ENCODE measurements at regions not wholly inside any gene's neighbourhood (a gene's known extent, or its start where the extent isn't known, plus 50 kb on each side); places are given as distances from the start of the nearest gene placed in this dataset.

DNA sequence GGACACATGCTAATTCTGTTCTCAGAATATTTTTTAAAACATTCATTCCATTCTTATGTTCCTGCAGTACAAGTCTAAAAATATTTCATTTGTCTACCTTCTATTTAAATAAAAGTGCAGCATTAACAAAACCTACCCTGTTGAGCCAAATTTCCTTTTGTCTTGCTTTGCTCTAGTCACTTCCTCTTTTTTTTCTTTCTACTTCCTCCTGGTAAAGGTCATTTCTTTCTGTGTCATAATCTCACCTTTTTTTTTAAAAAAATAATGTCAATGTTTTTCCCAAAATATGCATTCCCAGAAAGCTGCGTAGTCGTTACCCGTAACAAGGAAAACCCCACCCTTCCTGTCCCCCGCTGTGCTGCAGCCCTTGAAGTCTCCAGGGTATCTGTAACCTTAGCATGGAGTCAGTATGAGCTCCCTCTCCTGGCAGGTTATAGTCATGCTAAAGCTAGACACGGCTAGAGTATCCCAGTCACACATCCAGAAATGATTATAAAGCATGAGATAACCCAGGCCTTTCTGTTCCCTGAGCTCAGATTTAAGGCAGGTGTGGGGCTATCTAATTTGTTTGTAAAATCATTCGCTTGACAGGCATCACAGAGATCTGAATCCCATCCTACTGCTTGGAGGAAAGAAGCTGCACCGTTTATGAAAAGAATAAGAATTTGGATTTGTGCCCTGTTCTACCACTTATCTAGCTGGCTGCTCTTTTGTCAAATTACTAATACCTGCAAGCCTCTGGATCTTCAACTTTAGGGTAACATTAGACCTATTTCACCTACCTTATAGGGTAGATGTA is 51.1 kb upstream of the EED start:
- H3K4me3 ChIP-seq = no peak overlapping the region
- H3K9me3 ChIP-seq = no peaks in the 10 kb centered on the region
- H3K4me1 ChIP-seq = no peaks in the 10 kb centered on the region
- H3K27me3 ChIP-seq = no peaks in the 10 kb centered on the region
- TF ChIP-seq, protein P1, sequence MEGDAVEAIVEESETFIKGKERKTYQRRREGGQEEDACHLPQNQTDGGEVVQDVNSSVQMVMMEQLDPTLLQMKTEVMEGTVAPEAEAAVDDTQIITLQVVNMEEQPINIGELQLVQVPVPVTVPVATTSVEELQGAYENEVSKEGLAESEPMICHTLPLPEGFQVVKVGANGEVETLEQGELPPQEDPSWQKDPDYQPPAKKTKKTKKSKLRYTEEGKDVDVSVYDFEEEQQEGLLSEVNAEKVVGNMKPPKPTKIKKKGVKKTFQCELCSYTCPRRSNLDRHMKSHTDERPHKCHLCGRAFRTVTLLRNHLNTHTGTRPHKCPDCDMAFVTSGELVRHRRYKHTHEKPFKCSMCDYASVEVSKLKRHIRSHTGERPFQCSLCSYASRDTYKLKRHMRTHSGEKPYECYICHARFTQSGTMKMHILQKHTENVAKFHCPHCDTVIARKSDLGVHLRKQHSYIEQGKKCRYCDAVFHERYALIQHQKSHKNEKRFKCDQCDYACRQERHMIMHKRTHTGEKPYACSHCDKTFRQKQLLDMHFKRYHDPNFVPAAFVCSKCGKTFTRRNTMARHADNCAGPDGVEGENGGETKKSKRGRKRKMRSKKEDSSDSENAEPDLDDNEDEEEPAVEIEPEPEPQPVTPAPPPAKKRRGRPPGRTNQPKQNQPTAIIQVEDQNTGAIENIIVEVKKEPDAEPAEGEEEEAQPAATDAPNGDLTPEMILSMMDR (IDR thresholded peaks at IDR 0.05) = peak; percentile 59
- no peak overlapping the region for H3K9ac ChIP-seq (ENCODE audit: low read depth in 2 of 2, low read length in 2 of 2)
- intact Hi-C loops (cut with DNase I) = loop anchor here (5.0 to 10.0 kb wide), 2 partner anchors 151 to 339 kb away; partner anchors contain the start of gene CCDC83
- H3K27ac ChIP-seq = peak overlapping the region; percentile 41
- H3K36me3 ChIP-seq = no peaks in the 10 kb centered on the region
- DNase-seq = peak; percentile 82

DNA sequence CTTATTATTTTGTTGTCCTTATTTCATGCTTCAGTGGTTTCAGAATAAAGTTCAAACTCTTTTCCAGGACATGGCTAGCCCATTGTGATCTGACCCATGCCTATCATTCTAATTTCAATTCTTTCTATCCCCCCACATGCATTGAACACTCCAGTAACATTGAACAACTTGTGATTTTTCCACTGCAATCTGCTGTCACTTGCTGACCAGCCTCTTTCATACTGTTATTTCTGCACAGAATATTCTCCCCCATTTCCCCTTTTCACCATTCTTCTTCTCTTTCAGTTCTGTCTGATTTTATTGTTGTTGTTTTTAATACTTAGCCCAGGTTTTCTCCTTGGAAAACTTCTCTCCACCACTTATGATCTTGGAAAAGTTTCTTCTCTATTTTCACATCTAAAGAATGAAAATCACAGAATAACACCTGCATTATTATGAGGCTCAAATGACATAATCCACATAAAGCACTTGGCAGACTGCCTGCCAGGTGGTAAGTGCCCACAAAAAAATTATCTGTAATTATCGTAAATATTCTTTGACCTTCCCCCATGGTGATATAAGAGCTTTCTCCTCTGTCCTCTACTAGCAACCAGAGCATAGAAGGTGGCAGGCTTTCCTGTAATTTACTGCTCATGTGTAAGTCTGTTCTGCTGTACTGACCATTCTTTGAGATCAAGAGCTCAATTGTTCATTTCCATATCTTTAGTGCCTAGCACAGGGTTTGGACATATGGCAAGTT is 51.9 kb upstream of the EED start:
- intact Hi-C loops (cut with DNase I) = loop anchor here (5.0 to 10.0 kb wide), 2 partner anchors 150 to 338 kb away; partner anchors contain the start of gene CCDC83
- H3K9ac ChIP-seq (ENCODE audit: low read depth in 2 of 2, low read length in 2 of 2) = no peak overlapping the region
- TF ChIP-seq, protein P1 (IDR thresholded peaks at IDR 0.05) = no peak
- peak overlapping the region; percentile 41 for H3K27ac ChIP-seq
- H3K4me1 ChIP-seq = no peaks in the 10 kb centered on the region
- H3K36me3 ChIP-seq = no peaks in the 10 kb centered on the region
- H3K9me3 ChIP-seq = no peaks in the 10 kb centered on the region
- no peak overlapping the region for H3K4me3 ChIP-seq
- no peaks in the 10 kb centered on the region for H3K27me3 ChIP-seq
- DNase-seq = no peak

DNA sequence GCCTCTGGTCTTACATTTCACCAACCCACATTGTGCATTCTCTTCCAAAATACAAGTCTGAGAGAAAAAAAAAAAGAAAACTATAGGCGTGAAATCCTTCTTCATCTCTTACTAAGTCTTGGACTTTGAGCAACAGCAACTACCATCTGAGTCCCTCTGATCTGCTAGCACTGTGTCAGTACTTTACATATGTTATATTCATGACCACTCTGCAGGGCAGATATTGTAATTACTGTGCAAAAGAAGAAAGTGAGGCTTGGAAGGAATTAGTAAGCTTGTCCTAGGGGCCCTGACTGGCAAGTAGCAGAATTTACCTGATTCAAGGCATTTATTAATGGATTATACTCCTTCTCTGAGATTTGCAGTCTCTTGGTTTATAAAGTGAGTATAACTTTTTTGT is 52.7 kb upstream of the EED start:
- no peaks in the 10 kb centered on the region for H3K27me3 ChIP-seq
- no peaks in the 10 kb centered on the region for H3K36me3 ChIP-seq
- H3K9me3 ChIP-seq = no peaks in the 10 kb centered on the region
- DNase-seq = no peak
- H3K9ac ChIP-seq (ENCODE audit: low read depth in 2 of 2, low read length in 2 of 2) = no peak overlapping the region
- H3K4me3 ChIP-seq = no peak overlapping the region
- no peaks in the 10 kb centered on the region for H3K4me1 ChIP-seq
- TF ChIP-seq, protein P1 (IDR thresholded peaks at IDR 0.05) = no peak
- H3K27ac ChIP-seq = no peak overlapping the region
- intact Hi-C loops (cut with DNase I) = loop anchor here (5.0 to 10.0 kb wide), 2 partner anchors 150 to 337 kb away; partner anchors contain the start of gene CCDC83

DNA sequence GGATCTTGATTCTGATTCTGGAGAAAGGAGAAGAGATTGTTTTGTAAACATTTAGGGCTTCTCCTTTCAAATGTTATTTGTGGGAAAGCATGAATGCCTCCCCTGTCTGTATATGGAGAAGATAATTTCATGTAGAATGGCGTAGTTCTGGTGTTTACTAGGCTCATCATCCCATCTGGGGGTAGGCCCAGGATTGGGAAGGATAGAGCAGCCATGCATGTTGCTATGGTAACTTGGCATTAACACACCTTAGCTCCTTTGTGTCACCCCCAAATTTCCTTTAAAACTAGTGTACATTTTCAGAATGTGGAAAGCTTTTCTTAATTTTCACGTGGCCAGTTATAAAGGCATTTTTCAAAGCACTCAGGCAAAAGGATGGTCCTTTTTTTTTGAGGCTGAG is 57.5 kb upstream of the EED start:
- no peaks in the 10 kb centered on the region for H3K4me1 ChIP-seq
- intact Hi-C loops (cut with DNase I) = no loop called here
- H3K27ac ChIP-seq = no peak overlapping the region

DNA sequence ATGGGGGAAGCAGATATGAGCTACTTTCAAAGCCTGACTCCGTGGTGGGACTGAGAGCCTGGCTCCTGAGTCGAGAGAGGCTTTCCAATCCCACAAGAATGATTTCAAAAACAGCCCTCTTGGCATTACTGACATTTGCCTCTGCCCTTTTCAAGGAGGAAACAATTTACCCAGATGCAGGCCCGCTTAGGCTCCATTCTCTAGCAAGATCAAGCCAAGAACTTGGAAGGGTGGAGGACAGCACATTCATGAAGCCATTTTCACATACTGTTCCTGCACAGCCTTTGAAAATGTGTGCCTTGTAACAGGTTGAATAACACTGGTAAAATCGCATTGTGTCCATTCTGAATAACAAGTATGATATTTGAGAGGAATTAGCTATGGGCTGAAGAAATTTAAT is 58.2 kb upstream of the EED start:
- no peaks in the 10 kb centered on the region for H3K9me3 ChIP-seq
- no peak overlapping the region for H3K9ac ChIP-seq (ENCODE audit: low read depth in 2 of 2, low read length in 2 of 2)
- TF ChIP-seq, protein P1 (IDR thresholded peaks at IDR 0.05) = no peak
- intact Hi-C loops (cut with DNase I) = no loop called here
- no peak for DNase-seq
- H3K36me3 ChIP-seq = no peaks in the 10 kb centered on the region
- no peak overlapping the region for H3K4me3 ChIP-seq
- no peaks in the 10 kb centered on the region for H3K27me3 ChIP-seq
- H3K4me1 ChIP-seq = no peaks in the 10 kb centered on the region
- no peak overlapping the region for H3K27ac ChIP-seq

More for the DNA sequence above, 57.5 kb upstream of the EED start:
- Histone ChIP-seq H3K9me3 (no peaks in the 10 kb centered on the region), H3K9ac (ENCODE audit: low read depth in 2 of 2, low read length in 2 of 2) (no peak overlapping the region), H3K27me3 (no peaks in the 10 kb centered on the region), H3K36me3 (no peaks in the 10 kb centered on the region), H3K4me3 (no peak overlapping the region)
- TF ChIP-seq, protein P1 (IDR thresholded peaks at IDR 0.05) = no peak
- no peak for DNase-seq

Data from colonic mucosa (tissue), 4 donors.